ENCODE measurements at regions not wholly inside any gene's neighbourhood (a gene's known extent, or its start where the extent isn't known, plus 50 kb on each side); places are given as distances from the start of the nearest gene placed in this dataset.
"Not testable (repeated sequence)": the region's sequence is repeated elsewhere in the genome, so short reads cannot be mapped to it uniquely, and the experiment has no call there.

GRCh38 chr14:104304451-104305351, 166.3 kb downstream of the KIF26A start:
- DNase-seq (ENCODE audit: low spot score) = no peak

DNA sequence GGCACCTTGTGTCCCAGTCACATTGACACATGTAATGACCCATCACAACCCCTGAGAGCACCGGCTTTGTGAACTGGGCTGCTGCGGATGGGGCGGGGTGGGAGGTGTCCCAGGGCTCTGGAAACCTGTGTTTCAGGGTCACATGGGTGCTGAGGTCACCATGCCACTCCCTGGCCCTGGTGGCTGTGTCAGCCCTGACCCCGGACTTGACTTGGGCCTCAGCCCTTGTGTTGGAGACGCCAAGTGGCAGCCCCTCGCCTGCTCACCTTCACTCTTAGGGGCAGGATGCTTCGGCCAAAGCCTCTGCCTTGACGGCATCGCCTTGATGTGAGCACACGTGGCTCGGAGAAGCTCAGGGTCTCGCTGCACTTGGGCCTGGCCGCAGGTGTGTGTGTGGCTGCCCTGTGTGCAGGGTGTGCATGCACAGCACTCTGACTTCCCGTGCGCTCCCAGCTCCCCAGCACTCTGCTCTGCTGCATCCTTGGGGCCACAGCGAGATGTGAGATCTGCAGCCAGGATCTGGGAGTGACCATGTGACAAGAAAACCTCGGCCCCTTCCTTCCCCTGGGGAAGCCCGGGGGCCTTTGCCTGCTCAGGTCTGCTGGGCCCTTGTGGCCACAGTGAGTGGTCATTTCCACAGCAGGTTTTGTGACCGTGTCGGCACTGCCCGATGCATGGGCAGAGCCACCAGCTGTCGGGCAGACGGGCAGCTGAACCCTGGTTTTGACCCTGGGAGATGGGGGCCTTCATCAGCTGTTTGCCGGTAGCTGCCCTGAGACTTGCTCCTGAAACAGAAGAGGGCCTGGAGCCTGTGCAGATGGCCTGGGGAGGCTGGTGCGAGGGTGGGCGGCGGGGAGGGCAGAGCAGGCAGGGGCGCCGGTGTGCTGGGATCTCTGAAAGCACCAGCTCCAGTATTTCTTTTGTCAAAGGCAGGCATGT, 167.4 kb downstream of the KIF26A start:
- DNase-seq (ENCODE audit: low spot score) = no peak

DNA sequence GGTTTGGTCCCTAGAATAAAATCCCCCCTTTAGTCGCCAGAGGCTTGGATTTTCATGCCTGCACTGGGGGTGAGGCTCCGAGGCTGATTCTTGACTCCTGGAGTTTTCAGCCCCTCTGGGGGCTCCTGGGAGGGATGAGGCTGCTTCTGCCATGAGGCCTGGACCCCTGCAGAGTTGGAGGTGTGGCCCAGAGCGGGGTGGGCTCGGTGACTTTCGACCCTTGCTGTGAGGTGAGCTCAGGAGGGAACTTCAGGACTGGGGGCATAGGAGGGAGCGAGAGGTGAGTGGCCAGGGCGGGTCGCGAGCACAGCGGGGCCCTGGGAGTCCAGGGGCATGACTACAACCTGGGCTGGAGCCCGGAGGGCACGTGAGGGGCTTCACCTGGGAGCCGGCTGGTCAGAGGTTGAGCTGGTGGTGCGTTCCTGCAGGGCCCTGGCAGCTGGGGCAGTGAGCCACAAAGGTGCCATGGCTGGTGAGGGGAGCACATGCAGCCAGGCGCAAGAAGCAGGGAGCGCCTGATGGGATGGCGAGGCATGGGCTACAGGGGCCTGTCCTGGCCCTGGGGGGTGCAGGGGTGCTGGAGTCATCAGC, 168.2 kb downstream of the KIF26A start:
- DNase-seq (ENCODE audit: low spot score) = no peak

DNA sequence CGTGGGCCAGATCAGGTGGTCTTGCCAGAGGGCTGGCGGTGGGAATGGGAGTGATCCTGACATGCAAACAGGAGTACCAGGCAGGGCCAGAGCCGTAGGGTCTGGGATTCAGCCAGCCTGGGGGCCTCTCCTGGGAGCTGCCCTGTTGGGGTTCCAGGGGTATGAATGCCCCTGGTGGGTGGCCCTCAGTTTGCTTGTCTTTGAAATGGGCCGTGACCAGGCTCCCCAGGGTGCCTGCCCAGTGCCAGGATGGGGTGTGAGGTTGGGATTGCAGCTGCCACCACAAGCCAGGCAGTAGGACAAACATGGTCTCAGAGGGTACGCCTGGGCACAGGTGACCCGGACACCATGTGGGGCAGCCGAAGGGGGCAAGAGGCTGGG, 168.8 kb downstream of the KIF26A start:
- no peak for DNase-seq (ENCODE audit: low spot score)

- DNase-seq (ENCODE audit: low spot score) = no peak
Observed at GRCh38 chr14:104307627-104308401, 169.4 kb downstream of the KIF26A start.

- not testable (repeated sequence) for DNase-seq (ENCODE audit: low spot score)
Observed at GRCh38 chr14:104308534-104308933, 170.1 kb downstream of the KIF26A start.

GRCh38 chr14:104309657-104310369, 171.4 kb downstream of the KIF26A start:
- DNase-seq (ENCODE audit: low spot score) = no peak

- DNase-seq (ENCODE audit: low spot score) = no peak
Observed at GRCh38 chr14:104311358-104311757, 173.0 kb downstream of the KIF26A start.

DNA sequence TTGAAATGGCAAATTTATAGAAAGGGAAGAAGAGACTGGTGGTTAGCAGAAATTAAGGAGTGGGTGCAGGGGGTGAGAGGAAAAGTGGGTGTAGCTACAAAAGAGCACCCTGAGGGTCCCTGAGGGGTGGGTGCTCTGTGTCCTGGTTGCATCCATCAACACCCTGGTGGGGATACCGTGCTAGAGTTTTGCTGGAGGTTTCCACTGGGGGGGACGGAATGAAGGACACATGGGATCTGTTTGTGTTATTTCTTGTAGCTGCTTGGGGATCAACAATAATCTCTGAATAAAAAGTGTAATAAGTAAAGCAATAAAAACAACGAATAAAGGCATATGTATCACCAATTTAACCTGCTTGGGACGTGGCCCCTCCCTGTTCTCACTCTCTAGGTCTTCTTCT, 175.3 kb downstream of the KIF26A start:
- DNase-seq (ENCODE audit: low spot score) = no peak

DNA sequence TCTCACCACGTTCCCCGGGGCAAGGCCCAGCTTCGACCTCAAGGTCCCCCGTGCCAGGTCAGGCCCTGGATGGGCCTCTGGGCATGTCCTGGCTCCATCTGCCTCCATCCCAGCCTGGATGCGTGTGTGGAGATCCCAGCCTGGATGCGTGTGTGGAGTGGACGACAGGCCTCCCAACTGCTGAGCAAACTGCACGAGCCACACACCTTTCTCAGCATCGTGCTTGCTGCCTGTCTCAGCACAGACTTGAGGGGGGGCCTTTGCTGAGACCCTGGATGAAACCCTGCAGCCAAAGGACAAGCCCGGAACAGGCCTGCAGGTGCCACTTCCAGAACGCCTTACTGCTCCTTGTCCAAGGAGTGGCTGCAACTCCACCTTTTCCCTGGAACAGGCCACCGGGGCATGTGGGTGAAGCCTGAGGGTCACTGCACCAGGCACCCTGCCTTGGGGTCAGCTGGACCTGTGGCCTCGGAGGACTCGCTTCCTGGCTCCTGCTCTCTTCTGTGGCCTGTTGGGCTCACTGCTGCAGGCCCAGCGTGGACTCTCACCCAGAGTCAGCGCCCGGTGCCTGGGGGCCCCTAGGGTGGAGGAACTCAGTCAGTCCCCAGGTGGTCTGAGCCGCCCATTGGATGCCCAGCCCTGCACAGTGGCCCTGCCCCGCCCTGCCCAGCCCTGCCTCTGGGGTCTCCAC, 176.0 kb downstream of the KIF26A start:
- DNase-seq (ENCODE audit: low spot score) = no peak

GRCh38 chr14:104315169-104315568, 176.8 kb downstream of the KIF26A start:
- DNase-seq (ENCODE audit: low spot score) = no peak

DNA sequence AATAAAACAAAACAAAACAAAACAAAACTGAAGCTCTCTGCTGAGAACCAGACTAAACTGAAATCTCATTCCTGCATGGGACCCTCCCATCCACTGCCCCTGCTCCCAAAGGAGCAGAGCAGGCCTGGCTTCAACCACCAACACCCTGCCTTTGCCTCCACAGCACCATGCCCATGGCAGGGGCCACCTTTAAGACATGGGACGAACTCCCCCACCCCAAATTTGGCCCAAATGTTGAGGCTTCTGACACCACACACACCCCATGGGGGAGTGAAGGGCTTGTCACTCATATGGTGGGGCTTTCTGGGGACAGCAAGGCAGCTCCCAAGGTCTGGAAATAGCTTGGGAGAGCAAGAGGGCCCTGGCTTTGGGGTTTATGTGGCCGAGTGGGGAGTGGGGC, 177.2 kb downstream of the KIF26A start:
- DNase-seq (ENCODE audit: low spot score) = no peak

- DNase-seq (ENCODE audit: low spot score) = no peak
Observed at GRCh38 chr14:104316121-104316722, 177.8 kb downstream of the KIF26A start.

DNA sequence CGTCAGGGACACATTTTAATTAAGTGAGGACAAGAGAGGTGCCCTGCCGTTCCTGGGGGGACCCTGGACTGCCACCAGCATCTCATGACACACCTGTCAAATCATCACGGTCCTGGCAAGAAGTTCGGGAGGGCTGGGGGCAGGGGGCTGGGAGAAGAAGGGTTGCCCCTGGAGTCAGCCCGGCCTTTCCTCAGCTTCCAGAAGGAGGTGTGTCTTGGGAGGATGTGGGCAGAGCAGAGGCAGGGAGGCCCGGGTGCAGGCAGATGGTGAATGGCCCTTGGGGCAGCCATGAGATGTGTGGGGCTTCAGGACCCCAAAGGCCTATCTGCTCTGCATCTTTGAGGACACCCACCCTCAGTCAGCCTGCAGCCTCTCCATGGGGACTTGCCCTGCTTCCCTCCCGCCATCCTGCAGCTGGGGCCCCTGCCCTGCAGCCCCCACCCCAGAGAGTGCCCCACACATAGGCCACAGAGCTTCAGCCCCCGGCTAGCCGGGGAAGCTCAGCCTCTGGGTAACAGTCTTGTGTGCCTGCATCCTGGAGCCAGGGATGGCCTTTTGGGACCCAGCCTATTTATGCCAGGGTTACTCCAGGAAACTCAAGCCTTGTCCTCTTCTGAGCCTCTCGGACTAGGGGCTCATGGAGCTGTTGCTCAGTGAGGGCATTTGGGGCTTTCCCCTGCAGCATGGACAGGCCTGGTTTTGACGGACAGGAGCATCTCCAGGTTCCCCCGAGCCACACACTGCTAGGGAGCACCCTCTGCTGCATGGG, 178.5 kb downstream of the KIF26A start:
- no peak for DNase-seq (ENCODE audit: low spot score)

DNA sequence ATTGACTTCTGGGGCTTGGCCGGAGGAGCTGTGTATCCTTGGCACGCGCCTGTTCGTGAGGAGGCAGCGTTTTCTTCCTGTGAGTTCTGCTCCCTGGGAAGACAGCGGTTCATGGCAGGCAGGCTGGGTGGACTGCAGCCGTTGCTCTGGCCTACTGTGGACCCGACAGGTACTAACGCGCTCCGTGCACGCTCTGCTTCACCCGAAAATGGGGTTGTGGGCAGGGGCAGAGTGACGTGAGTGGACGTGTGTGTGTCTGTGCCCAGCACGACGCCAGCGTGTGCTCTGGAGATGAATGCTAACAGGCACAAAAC, 179.1 kb downstream of the KIF26A start:
- no peak for DNase-seq (ENCODE audit: low spot score)

- no peak for DNase-seq (ENCODE audit: low spot score)
Observed at GRCh38 chr14:104317975-104318557, 179.7 kb downstream of the KIF26A start.

GRCh38 chr14:104318558-104319490, 180.4 kb downstream of the KIF26A start:
- no peak for DNase-seq (ENCODE audit: low spot score)

Data from putamen (tissue), 1 donor.